Activated CD4-positive, alpha-beta memory T cell treated with anti-CD3 and anti-CD28 coated beads for 36 hours (primary cell): ENCODE measurements at regions not wholly inside any gene's neighbourhood (a gene's known extent, or its start where the extent isn't known, plus 50 kb on each side); places are given as distances from the start of the nearest gene placed in this dataset.

Experiments
- CTCF ChIA-PET: fragments of 350-600 bp; sonication (Branson Sonifier 250); formaldehyde crosslinking; loops from one replicate; lab custom pipeline; 2021; ENCODE audit warnings: antibody characterized with exemption, inconsistent platforms; lab: Charles Lee
- POLR2A ChIA-PET: fragments of 350-600 bp; sonication (Branson Sonifier 250); formaldehyde crosslinking; loops from one replicate; lab custom pipeline; 2021; ENCODE audit warnings: antibody characterized with exemption; lab: Charles Lee
- DNase-seq: peaks from one replicate; pipeline ENCODE4 v3.0.0-alpha.2; 2020
- H3K27ac Mint-ChIP-seq: one replicate; pipeline ENCODE4 v1.8.0; 2021; ENCODE audit warnings: mixed read lengths
- H3K27me3 Mint-ChIP-seq: one replicate; pipeline ENCODE4 v1.8.0; 2021; ENCODE audit warnings: mixed read lengths
- H3K36me3 Mint-ChIP-seq: one replicate; pipeline ENCODE4 v1.8.0; 2021; ENCODE audit warnings: mixed read lengths
- H3K4me1 Mint-ChIP-seq: one replicate; pipeline ENCODE4 v1.8.0; 2021; ENCODE audit warnings: low read depth, mixed read lengths
- H3K4me3 Mint-ChIP-seq: one replicate; pipeline ENCODE4 v1.8.0; 2021; ENCODE audit warnings: mild to moderate bottlenecking, mixed read lengths
- H3K9me3 Mint-ChIP-seq: one replicate; pipeline ENCODE4 v1.8.0; 2021; ENCODE audit warnings: mixed read lengths
- intact Hi-C: fragments of 100-400 bp; cut with micrococcal nuclease; formaldehyde crosslinking; loops from one replicate; pipeline ENCODE4 v1.15.1; 2023

- Mint-ChIP-seq H3K4me1 (no peaks in the 10 kb centered on the region), H3K27me3 (no peaks in the 10 kb centered on the region), H3K9me3 (peaks cover 18% of the 10 kb centered on the region), H3K27ac (no peak overlapping the region), H3K36me3 (no peaks in the 10 kb centered on the region), H3K4me3 (no peak overlapping the region)
- ChIA-PET POLR2A (no interaction called here), CTCF (no interaction called here)
- DNase-seq, result no peak
- intact Hi-C loops, result no loop called here
Observed at GRCh38 chr5:4083591-4084337, 488.1 kb downstream of the IRX1 start.

GRCh38 chr5:4086081-4086480 is 490.4 kb downstream of the IRX1 start:
- Mint-ChIP-seq H3K4me3 (no peak overlapping the region), H3K27me3 (no peaks in the 10 kb centered on the region), H3K36me3 (no peaks in the 10 kb centered on the region), H3K27ac (no peak overlapping the region), H3K9me3 (peaks cover 10% of the 10 kb centered on the region), H3K4me1 (no peaks in the 10 kb centered on the region)
- POLR2A ChIA-PET, result no interaction called here
- CTCF ChIA-PET, result no interaction called here
- intact Hi-C loops, result no loop called here
- no peak for DNase-seq

GRCh38 chr5:4087110-4087509 is 491.5 kb downstream of the IRX1 start:
- Mint-ChIP-seq H3K27ac (no peak overlapping the region), H3K4me1 (no peaks in the 10 kb centered on the region), H3K4me3 (no peak overlapping the region), H3K9me3 (peaks cover 10% of the 10 kb centered on the region), H3K27me3 (no peaks in the 10 kb centered on the region), H3K36me3 (no peaks in the 10 kb centered on the region)
- ChIA-PET POLR2A (no interaction called here), CTCF (no interaction called here)
- intact Hi-C loops, result no loop called here
- no peak for DNase-seq

GRCh38 chr5:4089087-4089486 is 493.5 kb downstream of the IRX1 start:
- no peaks in the 10 kb centered on the region for H3K4me1 Mint-ChIP-seq
- no peaks in the 10 kb centered on the region for H3K36me3 Mint-ChIP-seq
- no peaks in the 10 kb centered on the region for H3K27me3 Mint-ChIP-seq
- peaks cover 16% of the 10 kb centered on the region for H3K9me3 Mint-ChIP-seq
- no peak for DNase-seq
- intact Hi-C loops, result no loop called here
- H3K27ac Mint-ChIP-seq, result no peak overlapping the region
- H3K4me3 Mint-ChIP-seq, result no peak overlapping the region
- ChIA-PET CTCF (no interaction called here), POLR2A (no interaction called here)

GRCh38 chr5:4093236-4093635 is 497.6 kb downstream of the IRX1 start:
- no peaks in the 10 kb centered on the region for H3K4me1 Mint-ChIP-seq
- ChIA-PET POLR2A (no interaction called here), CTCF (no interaction called here)
- no peaks in the 10 kb centered on the region for H3K36me3 Mint-ChIP-seq
- H3K27ac Mint-ChIP-seq, result no peak overlapping the region
- intact Hi-C loops, result no loop called here
- H3K9me3 Mint-ChIP-seq, result peaks cover 7% of the 10 kb centered on the region
- H3K4me3 Mint-ChIP-seq, result no peak overlapping the region
- DNase-seq, result no peak
- no peaks in the 10 kb centered on the region for H3K27me3 Mint-ChIP-seq

GRCh38 chr5:4093970-4094369 is 498.3 kb downstream of the IRX1 start:
- ChIA-PET POLR2A (no interaction called here), CTCF (no interaction called here)
- Mint-ChIP-seq H3K27me3 (no peaks in the 10 kb centered on the region), H3K36me3 (no peaks in the 10 kb centered on the region), H3K4me3 (no peak overlapping the region), H3K9me3 (peaks cover 7% of the 10 kb centered on the region), H3K27ac (no peak overlapping the region), H3K4me1 (no peaks in the 10 kb centered on the region)
- no peak for DNase-seq
- intact Hi-C loops, result no loop called here

GRCh38 chr5:4095918-4096630 is 500.4 kb downstream of the IRX1 start:
- no peak overlapping the region for H3K27ac Mint-ChIP-seq
- ChIA-PET CTCF (no interaction called here), POLR2A (no interaction called here)
- H3K36me3 Mint-ChIP-seq, result no peaks in the 10 kb centered on the region
- H3K4me3 Mint-ChIP-seq, result no peak overlapping the region
- no peaks in the 10 kb centered on the region for H3K4me1 Mint-ChIP-seq
- intact Hi-C loops, result no loop called here
- no peaks in the 10 kb centered on the region for H3K27me3 Mint-ChIP-seq
- peaks cover 8% of the 10 kb centered on the region for H3K9me3 Mint-ChIP-seq
- no peak for DNase-seq

GRCh38 chr5:4097199-4097598 is 501.6 kb downstream of the IRX1 start:
- Mint-ChIP-seq H3K4me1 (no peaks in the 10 kb centered on the region), H3K27ac (no peak overlapping the region), H3K4me3 (no peak overlapping the region), H3K36me3 (no peaks in the 10 kb centered on the region), H3K9me3 (peaks cover 8% of the 10 kb centered on the region), H3K27me3 (no peaks in the 10 kb centered on the region)
- CTCF ChIA-PET, result no interaction called here
- intact Hi-C loops, result no loop called here
- POLR2A ChIA-PET, result no interaction called here
- no peak for DNase-seq

GRCh38 chr5:4098226-4098625 is 502.6 kb downstream of the IRX1 start:
- CTCF ChIA-PET, result no interaction called here
- Mint-ChIP-seq H3K36me3 (no peaks in the 10 kb centered on the region), H3K27ac (no peak overlapping the region), H3K9me3 (peaks cover 6% of the 10 kb centered on the region), H3K27me3 (no peaks in the 10 kb centered on the region), H3K4me1 (no peaks in the 10 kb centered on the region), H3K4me3 (no peak overlapping the region)
- intact Hi-C loops, result no loop called here
- DNase-seq, result no peak
- POLR2A ChIA-PET, result no interaction called here

GRCh38 chr5:4099386-4099785 is 503.8 kb downstream of the IRX1 start:
- no peaks in the 10 kb centered on the region for H3K27me3 Mint-ChIP-seq
- no peak overlapping the region for H3K4me3 Mint-ChIP-seq
- ChIA-PET CTCF (no interaction called here), POLR2A (no interaction called here)
- no peak for DNase-seq
- H3K27ac Mint-ChIP-seq, result no peak overlapping the region
- no peaks in the 10 kb centered on the region for H3K4me1 Mint-ChIP-seq
- peaks cover 2% of the 10 kb centered on the region for H3K9me3 Mint-ChIP-seq
- intact Hi-C loops, result no loop called here
- H3K36me3 Mint-ChIP-seq, result no peaks in the 10 kb centered on the region

GRCh38 chr5:4100739-4101138 is 505.1 kb downstream of the IRX1 start:
- Mint-ChIP-seq H3K27me3 (no peaks in the 10 kb centered on the region), H3K36me3 (no peaks in the 10 kb centered on the region), H3K4me3 (no peak overlapping the region), H3K9me3 (peaks cover 2% of the 10 kb centered on the region), H3K27ac (no peak overlapping the region), H3K4me1 (no peaks in the 10 kb centered on the region)
- intact Hi-C loops, result no loop called here
- CTCF ChIA-PET, result no interaction called here
- POLR2A ChIA-PET, result no interaction called here
- no peak for DNase-seq

GRCh38 chr5:4101189-4101588 is 505.6 kb downstream of the IRX1 start:
- CTCF ChIA-PET, result no interaction called here
- H3K27ac Mint-ChIP-seq, result no peak overlapping the region
- intact Hi-C loops, result no loop called here

More at GRCh38 chr5:4101189-4101588, 505.6 kb downstream of the IRX1 start:
- DNase-seq, result no peak
- POLR2A ChIA-PET, result no interaction called here
- peaks cover 2% of the 10 kb centered on the region for H3K9me3 Mint-ChIP-seq
- H3K36me3 Mint-ChIP-seq, result no peaks in the 10 kb centered on the region
- H3K4me3 Mint-ChIP-seq, result no peak overlapping the region
- H3K4me1 Mint-ChIP-seq, result no peaks in the 10 kb centered on the region
- H3K27me3 Mint-ChIP-seq, result no peaks in the 10 kb centered on the region
